OCI-LY7 (cell line): ENCODE measurements at regions not wholly inside any gene's neighbourhood (a gene's known extent, or its start where the extent isn't known, plus 50 kb on each side); places are given as distances from the start of the nearest gene placed in this dataset.

Experiments
- BruUV-seq: library from RNA; stranded (reverse); fragments of 400-500 nt; replicated peaks from 2 replicates; lab custom pipeline; 2021; lab: Mats Ljungman, UMichigan
- CTCF ChIA-PET: fragments of 300-600 bp; sonication (Branson Sonifier 250); formaldehyde crosslinking; loops from one replicate; lab custom pipeline; 2022; ENCODE audit warnings: antibody characterized with exemption; ENCODE audit not compliant: unreplicated experiment; lab: Charles Lee
- POLR2A ChIA-PET: fragments of 300-600 bp; sonication (Branson Sonifier 250); formaldehyde crosslinking; loops from one replicate; lab custom pipeline; 2022; ENCODE audit warnings: antibody characterized with exemption; lab: Charles Lee
- DNase-seq: peaks from one replicate; pipeline ENCODE4 v3.0.0-alpha.2; 2015; ENCODE audit warnings: low spot score
- H2AFZ ChIP-seq: fragments of 200-600 bp; sonication (generic), shearing (Covaris generic); 2 replicates; pipeline ENCODE4 v1.6.1; 2014; ENCODE audit warnings: mild to moderate bottlenecking, antibody characterized with exemption, low read length, moderate library complexity
- H3K27ac ChIP-seq: fragments of 200-600 bp; sonication (generic); 2 replicates; pipeline ENCODE4 v1.5.1; 2014; ENCODE audit warnings: mixed run types, low read depth, mild to moderate bottlenecking, moderate library complexity, low read length, inconsistent platforms; ENCODE audit not compliant: poor library complexity, severe bottlenecking
- H3K36me3 ChIP-seq: fragments of 200-600 bp; sonication (generic); 2 replicates; pipeline ENCODE4 v1.6.1; 2014; ENCODE audit warnings: mild to moderate bottlenecking, antibody characterized with exemption, low read length, moderate library complexity, mixed read lengths; ENCODE audit not compliant: insufficient read depth
- H3K4me1 ChIP-seq: fragments of 200-600 bp; sonication (generic); 2 replicates; pipeline ENCODE4 v1.5.1; 2014; ENCODE audit warnings: mild to moderate bottlenecking, low read length; ENCODE audit not compliant: insufficient read depth, poor library complexity, severe bottlenecking
- H3K4me2 ChIP-seq: fragments of 200-600 bp; sonication (generic); 2 replicates; pipeline ENCODE4 v1.6.1; 2014; ENCODE audit warnings: mild to moderate bottlenecking, low read length
- H3K4me3 ChIP-seq: fragments of 200-600 bp; sonication (generic); 2 replicates; pipeline ENCODE4 v1.5.1; 2014; ENCODE audit warnings: mild to moderate bottlenecking, low read depth, low read length; ENCODE audit not compliant: poor library complexity, severe bottlenecking
- H3K79me2 ChIP-seq: fragments of 200-600 bp; sonication (generic); 2 replicates; pipeline ENCODE4 v1.6.1; 2016; ENCODE audit warnings: low read depth, mild to moderate bottlenecking, low read length, moderate library complexity, mixed read lengths; ENCODE audit not compliant: insufficient read depth
- H3K9me2 ChIP-seq: fragments of 200-600 bp; sonication (generic); 2 replicates; pipeline ENCODE4 v1.6.1; 2016; ENCODE audit warnings: mild to moderate bottlenecking, low read length, mixed read lengths; ENCODE audit not compliant: insufficient read depth
- H3K9me3 ChIP-seq: fragments of 200-600 bp; sonication (generic); 2 replicates; pipeline ENCODE4 v1.6.1; 2014; ENCODE audit warnings: mild to moderate bottlenecking, mixed run types, low read length, mixed read lengths
- H4K20me1 ChIP-seq: fragments of 200-600 bp; sonication (generic); 2 replicates; pipeline ENCODE4 v1.6.1; 2014; ENCODE audit warnings: mild to moderate bottlenecking, antibody characterized with exemption, low read length, moderate library complexity, mixed read lengths; ENCODE audit not compliant: insufficient read depth
- EZH2phosphoT487 ChIP-seq: fragments of 200-600 bp; sonication (generic); IDR thresholded peaks from 2 replicates; pipeline ENCODE4 v1.6.1; 2018; ENCODE audit warnings: low read depth, borderline replicate concordance, mild to moderate bottlenecking, mixed run types, antibody characterized with exemption, low read length, moderate library complexity, mixed read lengths
- intact Hi-C: fragments of 100-400 bp; cut with micrococcal nuclease; formaldehyde crosslinking; loops from one replicate; pipeline ENCODE4 v1.10.0; 2022; ENCODE audit not compliant: unreplicated experiment
- TF ChIP-seq, protein P1 (sequence below): fragments of 200-600 bp; sonication (generic); conservative IDR thresholded peaks from 2 replicates; pipeline ENCODE4 v1.5.1; 2014; ENCODE audit warnings: mild to moderate bottlenecking, antibody characterized with exemption, low read length, moderate library complexity, mixed read lengths

DNA sequence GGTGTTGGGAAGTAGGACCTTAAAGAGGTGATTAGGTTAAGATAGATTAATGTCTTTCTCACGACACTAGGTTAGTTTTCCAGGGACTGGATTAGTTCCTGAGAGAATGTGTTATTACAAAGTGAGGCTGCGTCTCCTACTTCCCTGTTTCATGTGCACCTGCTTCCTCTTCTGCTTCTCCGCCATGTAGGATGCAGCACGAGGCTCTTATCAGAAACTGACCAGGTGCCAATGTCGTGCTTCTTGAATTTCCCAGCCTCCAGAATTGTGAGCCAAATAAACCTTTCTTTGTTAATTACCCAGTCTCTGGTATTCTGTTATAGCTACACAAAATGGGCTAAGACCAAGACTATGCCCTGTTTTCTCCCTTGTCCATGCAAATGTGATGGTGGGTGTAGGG is 152.2 kb upstream of the LMO4 start:
- no peak overlapping the region for H3K4me2 ChIP-seq

DNA sequence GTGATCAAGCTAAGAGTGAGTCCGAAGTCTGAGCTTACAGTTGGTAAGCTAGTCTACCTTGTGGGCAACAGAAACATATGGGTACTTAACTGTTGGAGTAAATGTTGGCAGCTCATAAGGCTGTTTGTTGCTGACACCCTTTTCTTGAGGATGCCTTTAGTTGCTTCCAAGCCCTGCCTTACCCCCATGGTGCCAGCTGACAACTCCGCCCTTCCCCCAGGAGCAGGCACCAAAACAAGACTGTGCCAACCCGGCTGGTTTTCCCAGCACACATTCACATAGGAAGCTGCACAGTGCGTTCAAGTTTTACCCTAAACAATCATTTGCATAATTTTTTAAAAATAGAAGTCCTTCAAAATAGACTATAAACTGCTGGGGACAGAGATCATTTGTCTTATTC is 150.2 kb upstream of the LMO4 start:
- no peak for DNase-seq
- Histone ChIP-seq H3K4me1 (no peaks in the 10 kb centered on the region), H3K79me2 (no peaks in the 10 kb centered on the region), H3K27ac (no peak overlapping the region), H3K9me3 (no peaks in the 10 kb centered on the region), H3K9me2 (no peaks in the 10 kb centered on the region), H3K4me2 (no peak overlapping the region), H3K36me3 (no peaks in the 10 kb centered on the region), H4K20me1 (no peaks in the 10 kb centered on the region), H2AFZ (no peak overlapping the region), H3K4me3 (no peak overlapping the region)
- ChIA-PET POLR2A (no interaction called here), CTCF (no interaction called here)
- TF ChIP-seq, protein P1, sequence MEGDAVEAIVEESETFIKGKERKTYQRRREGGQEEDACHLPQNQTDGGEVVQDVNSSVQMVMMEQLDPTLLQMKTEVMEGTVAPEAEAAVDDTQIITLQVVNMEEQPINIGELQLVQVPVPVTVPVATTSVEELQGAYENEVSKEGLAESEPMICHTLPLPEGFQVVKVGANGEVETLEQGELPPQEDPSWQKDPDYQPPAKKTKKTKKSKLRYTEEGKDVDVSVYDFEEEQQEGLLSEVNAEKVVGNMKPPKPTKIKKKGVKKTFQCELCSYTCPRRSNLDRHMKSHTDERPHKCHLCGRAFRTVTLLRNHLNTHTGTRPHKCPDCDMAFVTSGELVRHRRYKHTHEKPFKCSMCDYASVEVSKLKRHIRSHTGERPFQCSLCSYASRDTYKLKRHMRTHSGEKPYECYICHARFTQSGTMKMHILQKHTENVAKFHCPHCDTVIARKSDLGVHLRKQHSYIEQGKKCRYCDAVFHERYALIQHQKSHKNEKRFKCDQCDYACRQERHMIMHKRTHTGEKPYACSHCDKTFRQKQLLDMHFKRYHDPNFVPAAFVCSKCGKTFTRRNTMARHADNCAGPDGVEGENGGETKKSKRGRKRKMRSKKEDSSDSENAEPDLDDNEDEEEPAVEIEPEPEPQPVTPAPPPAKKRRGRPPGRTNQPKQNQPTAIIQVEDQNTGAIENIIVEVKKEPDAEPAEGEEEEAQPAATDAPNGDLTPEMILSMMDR = no peak
- TF ChIP-seq EZH2phosphoT487 = no peak
- no TSS peak for BruUV-seq
- intact Hi-C loops = no loop called here

More for the DNA sequence above, 152.2 kb upstream of the LMO4 start:
- no peak for DNase-seq
- H3K4me1 ChIP-seq = no peaks in the 10 kb centered on the region
- no peaks in the 10 kb centered on the region for H3K9me3 ChIP-seq
- H3K27ac ChIP-seq = no peak overlapping the region
- H3K36me3 ChIP-seq = no peaks in the 10 kb centered on the region
- H3K9me2 ChIP-seq = no peaks in the 10 kb centered on the region
- intact Hi-C loops = no loop called here
- POLR2A ChIA-PET = no interaction called here
- H2AFZ ChIP-seq = no peak overlapping the region
- H3K4me3 ChIP-seq = no peak overlapping the region
- BruUV-seq = no TSS peak
- CTCF ChIA-PET = no interaction called here
- no peaks in the 10 kb centered on the region for H4K20me1 ChIP-seq
- TF ChIP-seq, protein P1 = no peak
- TF ChIP-seq EZH2phosphoT487 = no peak
- H3K79me2 ChIP-seq = no peaks in the 10 kb centered on the region

DNA sequence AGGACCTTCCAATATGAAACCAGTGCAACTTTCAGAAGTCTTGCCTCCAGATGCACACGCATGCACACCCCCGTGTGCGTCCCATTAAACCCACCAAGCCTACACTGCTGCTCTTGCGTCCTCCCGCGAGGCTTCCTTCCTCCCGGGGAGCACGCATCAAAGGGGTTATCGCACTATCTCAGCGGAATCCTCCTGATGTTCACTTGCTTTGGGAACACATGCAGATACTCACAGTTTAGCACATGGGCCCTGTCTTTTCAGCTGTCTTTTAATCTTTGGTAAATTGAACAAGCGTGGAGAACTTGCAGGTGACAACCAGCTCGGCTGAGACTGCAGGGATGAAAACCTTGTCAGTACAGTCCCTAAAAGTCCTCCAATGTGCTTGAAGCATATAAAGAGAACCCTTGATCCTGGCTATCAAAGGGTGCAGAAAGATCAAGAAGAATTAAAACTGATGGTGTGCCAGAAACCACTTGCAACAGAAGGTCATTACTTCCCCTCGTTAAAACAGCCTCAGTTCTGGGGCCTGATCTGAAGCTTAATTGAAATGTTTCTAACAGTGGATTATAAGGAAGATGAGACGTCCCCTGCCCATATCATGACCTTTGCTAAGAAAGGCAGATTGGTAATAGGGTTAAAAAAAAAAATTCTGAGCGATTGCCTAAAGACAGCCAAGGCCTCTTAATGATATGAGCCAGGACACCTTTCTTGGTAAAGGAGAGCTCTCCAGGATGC is 149.4 kb upstream of the LMO4 start:
- Histone ChIP-seq H2AFZ (no peak overlapping the region), H3K4me2 (no peak overlapping the region), H3K4me3 (no peak overlapping the region), H3K79me2 (no peaks in the 10 kb centered on the region), H3K9me2 (no peaks in the 10 kb centered on the region), H3K36me3 (no peaks in the 10 kb centered on the region), H3K9me3 (no peaks in the 10 kb centered on the region), H4K20me1 (no peaks in the 10 kb centered on the region), H3K27ac (no peak overlapping the region), H3K4me1 (no peaks in the 10 kb centered on the region)
- POLR2A ChIA-PET = no interaction called here
- CTCF ChIA-PET = interaction anchor here (0.6 kb wide), 1 partner anchor 753 kb away, joined by 3 read pairs; no protein-coding TSS in a partner anchor
- intact Hi-C loops = no loop called here
- no peak for DNase-seq
- BruUV-seq = no TSS peak
- TF ChIP-seq EZH2phosphoT487 = no peak
- TF ChIP-seq, protein P1 = no peak
